HG03139 (cell line): ENCODE measurements at regions not wholly inside any gene's neighbourhood (a gene's known extent, or its start where the extent isn't known, plus 50 kb on each side); places are given as distances from the start of the nearest gene placed in this dataset.
"Not testable (repeated sequence)": the region's sequence is repeated elsewhere in the genome, so short reads cannot be mapped to it uniquely, and the experiment has no call there.

Experiments used
- ATAC-seq: cut with Tn5 transposase; IDR thresholded peaks from one replicate; pipeline ENCODE4 v1.9.1; 2021; ENCODE audit not compliant: unreplicated experiment

GRCh38 chr6:86478316-86478715 lies 459.0 kb upstream of the HTR1E start:
- ATAC-seq, result not testable (repeated sequence)

GRCh38 chr6:86477500-86478148 lies 459.7 kb upstream of the HTR1E start:
- ATAC-seq, result no peak

- ATAC-seq, result no peak
Measured at GRCh38 chr6:86476311-86476710, 461.0 kb upstream of the HTR1E start.

- no peak for ATAC-seq
Measured at GRCh38 chr6:86474081-86474480, 463.2 kb upstream of the HTR1E start.

- ATAC-seq, result no peak
Measured at GRCh38 chr6:86471791-86472190, 465.5 kb upstream of the HTR1E start.

- ATAC-seq, result no peak
Measured at GRCh38 chr6:86459978-86460377, 477.4 kb upstream of the HTR1E start.

- no peak for ATAC-seq
Measured at GRCh38 chr6:86456821-86457220, 480.5 kb upstream of the HTR1E start.

- no peak for ATAC-seq
Measured at GRCh38 chr6:86453232-86453631, 484.1 kb upstream of the HTR1E start.

- ATAC-seq, result no peak
Measured at GRCh38 chr6:86448398-86448797, 488.9 kb upstream of the HTR1E start.

GRCh38 chr6:86440608-86441007 lies 496.7 kb upstream of the HTR1E start:
- no peak for ATAC-seq

- no peak for ATAC-seq
Measured at GRCh38 chr6:86423571-86423970, 513.8 kb upstream of the HTR1E start.

GRCh38 chr6:86412057-86412456 lies 525.3 kb upstream of the HTR1E start:
- ATAC-seq, result no peak

- ATAC-seq, result no peak
Measured at GRCh38 chr6:86407128-86407527, 530.2 kb upstream of the HTR1E start.

- ATAC-seq, result not testable (repeated sequence)
Measured at GRCh38 chr6:86392850-86393249, 544.5 kb upstream of the HTR1E start.

GRCh38 chr6:86380571-86381125 lies 556.7 kb upstream of the HTR1E start:
- ATAC-seq, result no peak

- ATAC-seq, result no peak
Measured at GRCh38 chr6:86357877-86358276, 579.5 kb upstream of the HTR1E start.

GRCh38 chr6:86355271-86355670 lies 582.1 kb upstream of the HTR1E start:
- ATAC-seq, result no peak

GRCh38 chr6:86331919-86332318 lies 605.4 kb upstream of the HTR1E start:
- no peak for ATAC-seq

GRCh38 chr6:86331265-86331840 lies 606.0 kb upstream of the HTR1E start:
- ATAC-seq, result no peak

- no peak for ATAC-seq
Measured at GRCh38 chr6:86306210-86306609, 631.1 kb upstream of the HTR1E start.

- ATAC-seq, result no peak
Measured at GRCh38 chr6:86285876-86286275, 643.2 kb upstream of the SYNCRIP start.

GRCh38 chr6:86284809-86285480 lies 642.3 kb upstream of the SYNCRIP start:
- not testable (repeated sequence) for ATAC-seq
